Astrocyte (in vitro differentiated cells and primary cell): ENCODE measurements at regions not wholly inside any gene's neighbourhood (a gene's known extent, or its start where the extent isn't known, plus 50 kb on each side); places are given as distances from the start of the nearest gene placed in this dataset.
"Not testable (repeated sequence)": the region's sequence is repeated elsewhere in the genome, so short reads cannot be mapped to it uniquely, and the experiment has no call there.

ENCODE experiments used
- DNase-seq: peaks from one replicate; pipeline ENCODE4 v3.0.0-alpha.2; 2010; ENCODE audit warnings: low read depth
- FAIRE-seq: peaks from 2 replicates; lab custom pipeline; 2011; peaks lifted over from hg19 to GRCh38; lab: Jason Lieb, UNC
- H2AFZ ChIP-seq: 2 replicates; pipeline ENCODE4 v1.6.0; 2012; ENCODE audit warnings: low read depth, low read length, inconsistent platforms
- H3K27ac ChIP-seq: 2 replicates; pipeline ENCODE4 v1.5.1; 2011; ENCODE audit warnings: low read depth, low read length, inconsistent platforms
- H3K27me3 ChIP-seq: 2 replicates; pipeline ENCODE4 v1.6.0; 2011; ENCODE audit warnings: low read length, inconsistent platforms; ENCODE audit not compliant: insufficient read depth
- H3K36me3 ChIP-seq: 2 replicates; pipeline ENCODE4 v1.5.1; 2011; ENCODE audit warnings: low read length, inconsistent platforms; ENCODE audit not compliant: insufficient read depth
- H3K4me1 ChIP-seq: 2 replicates; pipeline ENCODE4 v1.5.1; 2011; ENCODE audit warnings: low read length, inconsistent platforms; ENCODE audit not compliant: insufficient read depth
- H3K4me2 ChIP-seq: 2 replicates; pipeline ENCODE4 v1.6.0; 2012; ENCODE audit warnings: low read length, inconsistent platforms
- H3K4me3 ChIP-seq: 2 replicates; pipeline ENCODE4 v1.5.1; 2011; ENCODE audit warnings: low read depth, mild to moderate bottlenecking, low read length, inconsistent platforms; ENCODE audit not compliant: insufficient read depth
- H3K79me2 ChIP-seq: 2 replicates; pipeline ENCODE4 v1.6.0; 2012; ENCODE audit warnings: mild to moderate bottlenecking, low read length, inconsistent platforms; ENCODE audit not compliant: insufficient read depth
- H3K9ac ChIP-seq: 2 replicates; pipeline ENCODE4 v1.6.0; 2012; ENCODE audit warnings: mild to moderate bottlenecking, low read length, inconsistent platforms
- H3K9me3 ChIP-seq: 2 replicates; pipeline ENCODE4 v1.5.1; 2012; ENCODE audit warnings: low read depth, mild to moderate bottlenecking, low read length, inconsistent platforms; ENCODE audit not compliant: insufficient read depth
- H4K20me1 ChIP-seq: 2 replicates; pipeline ENCODE4 v1.6.0; 2012; ENCODE audit warnings: low read length, inconsistent platforms; ENCODE audit not compliant: insufficient read depth
- H3K27ac Mint-ChIP-seq: one replicate; pipeline ENCODE4 v1.8.0; 2021; ENCODE audit warnings: mild to moderate bottlenecking, mixed read lengths; ENCODE audit not compliant: unreplicated experiment
- H3K27me3 Mint-ChIP-seq: one replicate; pipeline ENCODE4 v1.8.0; 2021; ENCODE audit warnings: low read depth, mixed read lengths; ENCODE audit not compliant: unreplicated experiment
- H3K36me3 Mint-ChIP-seq: one replicate; pipeline ENCODE4 v1.8.0; 2021; ENCODE audit warnings: low read depth, mixed read lengths; ENCODE audit not compliant: unreplicated experiment
- H3K4me1 Mint-ChIP-seq: one replicate; pipeline ENCODE4 v1.8.0; 2021; ENCODE audit warnings: low read depth, mixed read lengths; ENCODE audit not compliant: unreplicated experiment
- H3K4me3 Mint-ChIP-seq: one replicate; pipeline ENCODE4 v1.8.0; 2021; ENCODE audit warnings: mild to moderate bottlenecking, moderate library complexity, mixed read lengths; ENCODE audit not compliant: unreplicated experiment
- H3K9me3 Mint-ChIP-seq: one replicate; pipeline ENCODE4 v1.8.0; 2021; ENCODE audit warnings: mild to moderate bottlenecking, mixed read lengths; ENCODE audit not compliant: unreplicated experiment

GRCh38 chr22:11035031-11035873, 4492.7 kb upstream of the OR11H1 start:
- H3K4me2 ChIP-seq, H3K4me1 ChIP-seq, H3K36me3 ChIP-seq, H2AFZ ChIP-seq, H3K27me3 Mint-ChIP-seq, H3K36me3 Mint-ChIP-seq, FAIRE-seq, H3K9ac ChIP-seq, H3K27ac Mint-ChIP-seq, H3K79me2 ChIP-seq, H3K27ac ChIP-seq, H3K4me3 Mint-ChIP-seq, H4K20me1 ChIP-seq, H3K4me3 ChIP-seq, DNase-seq, H3K4me1 Mint-ChIP-seq, H3K27me3 ChIP-seq: not testable (repeated sequence)
- H3K9me3 ChIP-seq, result peaks cover 35% of the 10 kb centered on the region
- peaks cover 49% of the 10 kb centered on the region for H3K9me3 Mint-ChIP-seq

DNA sequence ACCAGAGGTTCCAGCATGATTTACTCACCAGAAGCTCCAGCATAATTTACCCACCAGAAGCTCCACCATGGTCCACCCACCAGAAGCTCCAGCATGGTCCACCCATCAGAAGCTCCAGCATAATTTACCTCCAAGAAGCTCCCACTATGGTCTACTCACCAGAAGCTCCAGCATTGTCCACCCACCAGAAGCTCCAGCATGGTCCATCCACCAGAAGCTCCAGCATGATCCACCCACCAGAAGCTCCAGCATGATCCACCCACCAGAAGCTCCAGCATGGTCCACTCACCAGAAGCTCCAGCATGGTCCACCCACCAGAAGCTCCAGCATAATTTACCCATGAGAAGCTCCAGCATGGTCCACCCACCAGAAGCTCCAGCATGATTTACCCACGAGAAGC, 4490.7 kb upstream of the OR11H1 start:
- not testable (repeated sequence) for H3K9ac ChIP-seq, H3K36me3 ChIP-seq, H3K27me3 Mint-ChIP-seq, H3K4me3 ChIP-seq, H3K4me3 Mint-ChIP-seq, H3K36me3 Mint-ChIP-seq, H3K27ac Mint-ChIP-seq, H2AFZ ChIP-seq, FAIRE-seq, DNase-seq, H3K4me1 Mint-ChIP-seq, H3K27me3 ChIP-seq, H3K27ac ChIP-seq, H3K79me2 ChIP-seq, H4K20me1 ChIP-seq, H3K4me2 ChIP-seq, H3K4me1 ChIP-seq
- H3K9me3 Mint-ChIP-seq, result peaks cover 39% of the 10 kb centered on the region
- peaks cover 35% of the 10 kb centered on the region for H3K9me3 ChIP-seq

DNA sequence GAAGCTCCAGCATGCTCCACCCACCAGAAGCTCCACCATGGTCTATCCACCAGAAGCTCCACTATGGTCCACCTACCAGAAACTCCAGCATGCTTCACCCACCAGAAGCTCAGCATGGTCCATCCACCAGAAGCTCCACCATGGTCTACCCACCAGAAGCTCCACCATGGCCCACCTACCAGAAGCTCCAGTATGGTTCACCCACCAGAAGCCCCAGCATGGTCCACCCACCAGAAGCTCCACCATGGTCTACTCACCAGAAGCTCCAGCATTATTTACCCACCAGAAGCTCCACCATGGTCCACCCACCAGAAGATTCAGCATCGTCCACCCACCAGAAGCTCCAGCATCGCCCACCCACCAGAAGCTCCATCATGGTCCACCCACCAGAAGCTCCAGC, 4490.2 kb upstream of the OR11H1 start:
- not testable (repeated sequence) for H3K27ac Mint-ChIP-seq, H3K36me3 Mint-ChIP-seq, FAIRE-seq, H3K27ac ChIP-seq, H3K27me3 ChIP-seq, H4K20me1 ChIP-seq, H3K9ac ChIP-seq, DNase-seq, H3K4me1 Mint-ChIP-seq, H3K79me2 ChIP-seq, H3K4me3 ChIP-seq, H3K36me3 ChIP-seq, H2AFZ ChIP-seq, H3K4me1 ChIP-seq, H3K4me2 ChIP-seq, H3K4me3 Mint-ChIP-seq, H3K27me3 Mint-ChIP-seq
- H3K9me3 Mint-ChIP-seq, result peaks cover 35% of the 10 kb centered on the region
- peaks cover 35% of the 10 kb centered on the region for H3K9me3 ChIP-seq

DNA sequence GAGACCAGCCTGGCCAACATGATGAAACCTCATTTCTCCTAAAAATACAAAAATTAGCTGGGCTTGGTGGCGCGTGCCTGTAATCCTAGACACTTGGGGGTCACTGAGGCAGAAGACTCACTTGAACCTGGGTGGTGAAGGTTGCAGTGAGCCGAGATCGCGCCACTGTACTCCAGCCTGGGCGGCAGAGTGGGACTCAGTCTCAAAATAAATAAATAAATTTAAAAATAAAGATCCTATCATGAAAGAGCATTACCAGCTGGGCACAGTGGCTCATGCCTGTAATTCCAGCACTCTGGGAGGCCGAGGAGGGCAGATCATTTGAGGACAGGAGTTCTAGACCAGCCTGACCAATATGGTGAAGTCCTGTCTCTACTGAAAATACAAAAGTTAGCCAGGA, 4489.2 kb upstream of the OR11H1 start:
- not testable (repeated sequence) for H3K9ac ChIP-seq, H3K36me3 ChIP-seq, H4K20me1 ChIP-seq, H3K4me3 ChIP-seq, H3K4me2 ChIP-seq, H3K27me3 ChIP-seq, H2AFZ ChIP-seq, H3K4me3 Mint-ChIP-seq, H3K27me3 Mint-ChIP-seq, H3K79me2 ChIP-seq, H3K27ac Mint-ChIP-seq, FAIRE-seq, DNase-seq, H3K36me3 Mint-ChIP-seq, H3K4me1 ChIP-seq, H3K27ac ChIP-seq, H3K4me1 Mint-ChIP-seq
- peaks cover 38% of the 10 kb centered on the region for H3K9me3 ChIP-seq
- H3K9me3 Mint-ChIP-seq, result peaks cover 37% of the 10 kb centered on the region

DNA sequence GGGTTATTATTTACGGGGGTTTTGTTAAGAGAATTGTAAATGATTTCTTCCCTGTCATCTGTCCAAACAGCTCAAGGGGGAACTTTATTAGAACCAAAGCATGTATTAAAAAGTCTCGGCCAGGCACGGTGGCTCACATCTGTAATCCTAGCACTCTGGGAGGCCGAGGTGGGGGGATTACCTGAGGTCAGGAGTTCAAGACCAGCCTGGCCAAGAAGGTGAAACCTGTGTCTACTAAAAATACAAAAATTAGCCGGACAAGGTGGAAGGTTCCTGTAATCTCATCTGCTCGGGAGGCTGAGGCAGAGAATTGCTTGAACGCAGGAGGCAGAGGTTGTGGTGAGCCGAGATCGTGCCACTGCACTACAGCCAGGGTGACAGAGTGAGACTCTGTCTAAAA, 4486.6 kb upstream of the OR11H1 start:
- H3K27ac Mint-ChIP-seq, H3K27ac ChIP-seq, H3K36me3 Mint-ChIP-seq, H2AFZ ChIP-seq, H3K4me1 ChIP-seq, H3K4me3 ChIP-seq, H3K79me2 ChIP-seq, FAIRE-seq, H3K4me2 ChIP-seq, H3K4me3 Mint-ChIP-seq, H3K27me3 ChIP-seq, DNase-seq, H3K27me3 Mint-ChIP-seq, H4K20me1 ChIP-seq, H3K4me1 Mint-ChIP-seq, H3K36me3 ChIP-seq, H3K9ac ChIP-seq: not testable (repeated sequence)
- H3K9me3 Mint-ChIP-seq, result peaks cover 25% of the 10 kb centered on the region
- peaks cover 23% of the 10 kb centered on the region for H3K9me3 ChIP-seq
